HG02970 (cell line): ENCODE measurements at regions not wholly inside any gene's neighbourhood (a gene's known extent, or its start where the extent isn't known, plus 50 kb on each side); places are given as distances from the start of the nearest gene placed in this dataset.
"Not testable (repeated sequence)": the region's sequence is repeated elsewhere in the genome, so short reads cannot be mapped to it uniquely, and the experiment has no call there.

ENCODE experiments used
- ATAC-seq: cut with Tn5 transposase; IDR thresholded peaks from one replicate; pipeline ENCODE4 v1.9.1; 2021; ENCODE audit warnings: mild to moderate bottlenecking, moderate library complexity, moderate number of reproducible peaks; ENCODE audit not compliant: unreplicated experiment, low FRiP score

DNA sequence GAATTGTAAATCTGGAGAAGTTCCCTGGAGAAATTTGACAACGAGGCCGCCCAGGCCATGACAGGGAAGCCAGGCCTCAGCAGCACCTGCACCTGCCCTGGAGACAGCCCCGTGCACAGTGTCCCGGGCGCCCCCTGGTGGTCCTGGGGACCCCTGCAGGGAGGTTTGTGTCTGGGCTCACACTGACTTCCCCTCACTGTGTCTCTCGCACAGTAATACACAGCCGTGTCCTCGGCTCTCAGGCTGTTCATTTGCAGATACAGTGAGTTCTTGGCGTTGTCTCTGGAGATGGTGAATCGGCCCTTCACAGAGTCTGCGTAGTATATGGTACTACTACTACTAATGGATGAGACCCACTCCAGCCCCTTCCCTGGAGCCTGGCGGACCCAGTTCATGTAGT, 1201.6 kb downstream of the TMEM121 start:
- ATAC-seq: not testable (repeated sequence)

DNA sequence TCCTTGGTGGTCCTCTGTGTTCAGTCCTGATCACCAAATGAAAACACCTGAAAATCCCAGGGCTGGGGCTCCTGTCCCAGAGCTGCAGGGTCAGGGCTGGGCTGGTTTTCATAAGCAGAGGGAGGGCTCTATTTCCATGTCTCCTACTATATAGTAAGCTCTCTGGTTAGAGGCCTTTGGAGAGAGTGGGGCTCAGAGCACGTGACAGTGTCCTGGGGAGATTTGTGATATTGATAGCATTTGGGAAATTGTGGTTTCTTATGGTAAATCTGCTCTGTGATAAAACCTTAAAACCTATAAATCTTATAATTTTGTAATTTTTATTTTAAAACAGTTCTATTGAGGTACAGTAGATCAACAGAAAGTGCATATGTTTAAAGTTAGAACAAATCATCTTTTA, 1202.2 kb downstream of the TMEM121 start:
- ATAC-seq: no peak

DNA sequence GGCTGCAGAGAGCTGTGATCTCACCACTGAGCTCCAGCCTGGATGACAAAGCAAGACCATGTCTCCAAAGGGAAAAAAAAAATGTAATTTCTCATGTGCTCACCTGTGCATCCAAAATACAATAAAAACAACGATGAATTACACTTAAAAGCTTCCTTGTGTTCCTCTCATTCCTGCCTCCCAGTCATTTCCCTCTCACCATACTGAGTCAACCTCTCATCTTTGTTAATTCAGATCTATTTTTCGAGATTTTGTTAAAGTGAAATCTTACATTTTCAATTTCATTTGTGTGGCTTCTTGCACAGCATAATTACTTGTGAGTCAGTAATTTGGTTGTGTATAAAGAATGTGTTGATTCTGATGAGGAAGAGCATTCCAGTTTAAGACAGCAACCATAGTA, 1203.2 kb downstream of the TMEM121 start:
- no peak for ATAC-seq

DNA sequence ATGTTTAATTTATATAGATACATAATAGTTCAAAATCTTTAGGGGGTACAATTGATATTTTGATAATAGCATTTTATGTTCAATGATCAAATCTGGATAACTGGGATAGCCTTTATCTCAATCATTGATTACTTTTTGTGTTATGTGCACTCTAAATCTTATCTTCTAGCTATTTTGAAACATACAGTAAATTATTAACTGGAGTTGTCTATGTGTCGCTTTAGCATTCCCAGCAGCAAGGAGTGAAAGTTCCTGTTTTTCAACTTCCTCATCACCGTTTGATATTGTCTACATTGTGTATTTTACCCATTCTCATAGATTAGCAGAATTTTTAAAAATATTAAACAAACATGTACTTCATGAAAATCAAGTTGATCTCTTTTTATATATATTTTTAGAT, 1207.4 kb downstream of the TMEM121 start:
- ATAC-seq: no peak

DNA sequence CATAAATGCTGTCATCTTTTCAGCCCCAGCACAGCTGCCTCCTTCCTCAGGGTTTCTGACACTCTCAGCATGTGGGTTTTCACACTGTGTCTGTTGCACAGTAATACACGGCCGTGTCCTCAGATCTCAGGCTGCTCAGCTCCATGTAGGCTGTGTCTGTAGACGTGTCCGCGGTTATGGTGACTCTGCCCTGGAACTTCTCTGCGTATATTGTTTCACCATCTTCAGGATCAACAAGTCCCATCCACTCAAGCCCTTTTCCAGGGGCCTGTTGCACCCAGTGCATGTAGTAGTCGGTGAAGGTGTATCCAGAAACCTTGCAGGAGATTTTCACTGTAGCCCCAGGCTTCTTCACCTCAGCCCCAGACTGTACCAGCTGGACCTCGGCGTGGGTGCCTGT, 1210.6 kb downstream of the TMEM121 start:
- no peak for ATAC-seq

DNA sequence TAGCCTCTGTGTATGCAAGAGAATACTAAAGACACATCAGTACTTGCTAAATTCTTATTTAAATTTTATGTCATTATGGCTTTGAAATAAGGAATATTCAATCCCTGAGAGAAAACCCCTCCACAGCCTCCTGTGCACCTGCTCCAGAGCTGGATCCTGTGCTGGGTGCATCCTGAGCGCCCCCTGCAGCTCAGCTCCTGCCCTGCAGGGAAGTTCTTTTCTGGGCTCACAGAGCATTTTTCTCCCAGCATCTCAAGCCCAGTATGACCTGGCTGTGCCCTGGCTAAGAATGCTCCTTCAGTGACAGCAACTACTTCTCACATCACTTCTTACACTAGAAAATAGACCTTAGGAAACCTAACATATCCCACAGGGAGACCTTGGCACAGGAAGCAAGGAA, 1211.7 kb downstream of the TMEM121 start:
- ATAC-seq: no peak

DNA sequence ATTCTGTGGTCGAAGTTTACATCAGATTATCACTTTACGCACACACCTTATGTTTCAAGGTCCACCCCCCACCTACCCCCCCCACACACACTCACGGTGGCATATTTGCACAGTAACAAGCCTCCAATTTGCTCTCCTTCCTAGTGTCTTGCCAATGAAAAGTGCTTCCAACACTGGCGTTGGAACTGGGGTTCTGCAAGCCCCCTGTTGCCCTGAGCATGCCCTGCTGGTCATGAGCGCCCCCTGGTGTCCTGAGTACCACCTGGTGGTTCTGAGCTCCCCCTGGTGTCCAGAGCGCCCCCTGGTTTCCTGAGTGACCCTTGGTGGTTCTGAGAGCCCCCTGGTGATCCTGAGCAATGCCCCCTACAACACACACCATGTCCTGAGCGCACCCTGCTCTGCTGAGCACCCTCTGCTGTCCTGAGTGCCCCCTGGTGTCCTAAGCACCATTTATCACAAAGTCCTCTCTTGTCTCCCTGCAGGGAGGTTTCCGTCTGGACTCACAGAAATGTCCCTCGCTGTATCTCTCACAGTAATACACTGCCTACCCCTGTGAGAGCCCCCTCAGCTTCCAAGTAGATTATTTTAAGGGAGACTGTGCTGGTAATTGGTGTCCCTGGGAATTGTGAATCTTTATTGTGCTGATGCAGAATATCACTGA, 1212.3 kb downstream of the TMEM121 start:
- ATAC-seq: not testable (repeated sequence)

DNA sequence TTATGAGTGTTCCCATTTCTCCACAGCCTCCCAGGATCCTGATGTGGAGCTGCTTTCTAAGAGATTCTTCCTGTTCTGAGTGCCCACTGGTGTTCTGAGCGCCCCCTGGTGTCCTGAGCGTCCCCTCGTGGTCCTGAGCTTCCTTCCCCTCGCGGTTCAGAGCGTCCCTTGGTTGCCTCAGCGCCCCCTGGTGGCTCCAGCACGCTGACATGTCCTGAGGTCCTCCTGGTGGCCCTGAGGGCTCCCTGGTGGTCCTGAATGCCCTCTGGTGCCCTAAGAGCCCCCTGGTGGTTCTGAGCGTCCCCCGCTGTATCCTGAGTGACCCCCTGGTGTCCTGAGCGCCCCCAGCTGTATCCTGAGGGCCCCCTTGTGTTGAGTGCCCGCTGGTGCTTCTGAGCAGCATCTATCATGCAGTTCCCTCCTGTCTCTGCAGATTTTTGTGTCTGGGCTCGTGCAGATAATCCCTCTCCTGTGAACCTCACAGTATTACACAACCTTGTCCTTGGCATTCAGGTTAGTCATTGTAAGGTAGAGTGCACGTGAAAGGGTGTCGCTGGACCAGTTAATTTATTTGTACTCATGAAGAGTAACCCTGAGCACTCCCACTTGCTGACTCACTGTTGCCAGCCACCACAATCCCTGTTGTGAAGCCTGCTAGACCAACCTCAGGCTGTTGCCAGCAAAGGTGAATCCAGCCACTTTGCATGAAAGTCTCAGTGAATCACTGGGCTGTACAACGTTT, 1214.9 kb downstream of the TMEM121 start:
- ATAC-seq: peak; percentile 75

DNA sequence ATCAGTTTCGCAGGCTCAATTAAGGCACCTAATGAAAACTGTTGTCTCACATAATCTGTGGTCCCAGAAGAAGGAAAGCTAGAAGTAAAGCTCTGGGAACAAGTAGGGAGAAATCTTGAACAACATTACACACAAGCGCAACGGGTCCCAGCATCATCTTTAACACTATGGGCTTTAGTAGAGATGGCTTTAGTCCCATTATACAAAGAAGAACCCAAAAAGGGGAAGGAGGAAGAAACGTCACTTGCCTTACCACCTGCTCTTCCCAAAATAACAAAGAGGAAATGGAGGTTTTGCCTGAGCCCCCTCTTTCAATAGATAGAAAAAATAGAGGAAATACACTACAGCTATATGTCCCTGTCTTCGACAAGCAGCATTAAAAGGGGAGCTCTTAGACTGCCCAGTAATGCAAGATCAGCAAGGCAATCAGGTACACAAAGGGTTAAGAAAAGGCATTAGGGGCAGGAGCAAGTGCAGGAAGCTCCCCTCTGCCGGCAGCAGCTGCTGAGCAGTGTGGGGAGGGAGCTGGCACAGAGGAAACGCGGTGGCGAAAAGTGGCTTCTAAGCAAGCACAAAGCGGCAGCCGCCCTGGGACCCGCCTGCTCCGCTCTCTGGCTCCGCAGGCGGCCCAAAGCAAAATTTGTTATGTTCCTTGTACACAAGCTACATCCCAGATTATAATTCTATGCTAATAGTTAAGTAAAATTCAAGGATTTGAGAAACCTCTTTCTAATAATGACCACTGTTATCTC, 1218.8 kb downstream of the TMEM121 start:
- not testable (repeated sequence) for ATAC-seq

DNA sequence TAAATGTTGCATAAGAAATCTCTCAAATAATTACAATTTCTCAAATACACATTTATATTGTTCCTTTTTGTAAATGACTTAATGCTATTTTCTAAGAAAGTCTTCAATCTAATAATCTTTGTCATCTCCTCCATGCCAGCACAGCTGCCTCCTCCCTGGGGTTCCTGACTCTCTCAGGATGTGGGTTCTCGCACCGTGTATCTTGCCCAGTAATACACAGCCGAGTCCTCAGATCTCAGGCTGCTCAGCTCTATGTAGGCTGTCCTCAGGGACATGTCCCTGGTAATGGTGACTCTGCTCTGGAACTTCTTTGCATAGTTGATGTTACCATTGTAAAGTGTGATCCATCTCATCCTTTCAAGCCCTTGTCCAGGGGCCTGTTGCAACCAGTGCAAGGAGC, 1223.7 kb downstream of the TMEM121 start:
- ATAC-seq: not testable (repeated sequence)

DNA sequence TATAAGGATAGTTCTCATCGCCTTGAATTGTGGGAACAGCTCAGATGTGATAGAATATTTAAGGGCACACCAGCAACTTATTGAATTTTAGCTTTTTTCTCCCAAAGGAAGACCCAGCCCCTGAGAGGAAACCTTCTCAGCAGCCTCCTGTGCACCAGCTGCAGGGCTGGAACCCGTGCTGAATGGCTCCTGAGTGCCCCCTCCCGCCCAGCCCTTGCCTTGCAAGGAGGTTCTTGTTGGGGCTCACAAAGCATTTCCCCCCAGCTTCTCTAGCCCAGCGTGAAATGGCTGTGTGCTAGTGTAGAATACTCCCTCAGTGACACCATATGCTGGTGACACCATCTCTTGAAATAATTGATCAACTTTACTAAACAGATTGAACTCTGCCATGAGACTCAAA, 1227.4 kb downstream of the TMEM121 start:
- ATAC-seq: not testable (repeated sequence)

DNA sequence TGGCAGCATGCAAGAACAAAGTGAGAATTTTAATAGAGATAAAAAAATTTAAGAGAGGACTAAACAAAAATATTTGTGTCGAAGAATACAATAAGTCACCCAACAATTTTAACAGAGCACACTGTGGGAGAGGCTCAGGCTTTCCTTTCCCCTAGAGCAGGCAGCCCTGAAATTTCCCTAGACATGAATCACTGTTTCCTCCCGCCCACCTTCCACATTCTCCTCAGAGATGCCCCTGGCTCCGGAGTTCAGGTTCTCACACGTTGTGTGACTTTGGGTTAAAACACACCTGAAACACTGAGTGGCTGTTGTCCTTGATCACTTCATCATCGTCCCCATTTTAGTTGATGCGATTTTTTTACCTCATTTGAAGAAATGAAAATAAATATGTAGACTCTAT, 1231.1 kb downstream of the TMEM121 start:
- not testable (repeated sequence) for ATAC-seq

DNA sequence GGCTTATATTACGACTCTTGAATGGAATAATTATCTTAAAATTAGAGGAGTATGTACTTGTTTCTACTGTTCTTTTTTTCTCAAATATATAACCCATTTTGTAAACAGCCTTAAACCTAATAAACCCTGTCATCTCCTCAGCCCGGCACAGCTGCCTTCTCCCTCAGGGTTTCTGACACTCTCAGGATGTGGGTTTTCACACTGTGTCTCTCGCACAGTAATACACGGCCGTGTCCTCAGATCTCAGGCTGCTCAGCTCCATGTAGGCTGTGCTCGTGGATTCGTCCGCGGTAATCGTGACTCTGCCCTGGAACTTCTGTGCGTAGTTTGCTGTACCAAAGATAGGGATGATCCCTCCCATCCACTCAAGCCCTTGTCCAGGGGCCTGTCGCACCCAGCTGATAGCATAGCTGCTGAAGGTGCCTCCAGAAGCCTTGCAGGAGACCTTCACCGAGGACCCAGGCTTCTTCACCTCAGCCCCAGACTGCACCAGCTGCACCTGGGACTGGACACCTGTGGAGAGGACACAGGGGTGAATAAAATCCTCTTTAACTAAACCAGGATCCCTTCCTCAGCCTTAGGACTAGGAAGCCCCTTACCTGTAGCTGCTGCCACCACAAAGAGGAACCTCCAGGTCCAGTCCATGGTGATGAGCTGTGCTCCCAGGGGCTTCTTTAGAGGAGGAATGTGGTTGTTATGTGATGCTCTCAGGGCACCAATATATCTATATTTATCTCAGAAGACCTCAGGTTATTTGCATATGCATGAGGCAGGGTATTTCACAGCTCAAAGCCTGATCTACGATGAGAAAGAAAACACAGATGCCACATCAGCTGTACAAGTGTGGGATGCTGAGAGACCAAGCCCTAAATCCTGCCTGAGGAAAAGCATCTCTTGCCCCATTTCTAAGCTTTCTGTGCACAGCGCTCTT, 1235.8 kb downstream of the TMEM121 start:
- ATAC-seq: not testable (repeated sequence)

DNA sequence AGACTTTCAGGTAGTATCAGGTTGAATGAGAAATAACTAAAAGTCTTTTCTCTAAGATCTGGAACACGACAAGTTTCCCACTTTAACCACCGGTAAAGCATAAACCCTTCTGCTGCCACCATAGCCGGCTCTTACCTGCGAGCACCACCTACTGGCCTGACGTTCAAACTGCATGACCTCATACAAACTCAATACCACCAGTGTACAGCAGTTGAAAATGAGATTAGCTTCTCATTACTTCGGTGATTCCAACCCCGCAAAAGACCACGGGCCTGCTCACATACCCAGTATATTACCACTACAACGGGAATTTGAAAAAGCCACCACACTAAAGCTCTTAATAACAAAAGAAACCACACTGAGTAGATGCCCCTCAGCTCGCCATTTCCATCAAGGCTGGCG, 1238.6 kb downstream of the TMEM121 start:
- not testable (repeated sequence) for ATAC-seq

DNA sequence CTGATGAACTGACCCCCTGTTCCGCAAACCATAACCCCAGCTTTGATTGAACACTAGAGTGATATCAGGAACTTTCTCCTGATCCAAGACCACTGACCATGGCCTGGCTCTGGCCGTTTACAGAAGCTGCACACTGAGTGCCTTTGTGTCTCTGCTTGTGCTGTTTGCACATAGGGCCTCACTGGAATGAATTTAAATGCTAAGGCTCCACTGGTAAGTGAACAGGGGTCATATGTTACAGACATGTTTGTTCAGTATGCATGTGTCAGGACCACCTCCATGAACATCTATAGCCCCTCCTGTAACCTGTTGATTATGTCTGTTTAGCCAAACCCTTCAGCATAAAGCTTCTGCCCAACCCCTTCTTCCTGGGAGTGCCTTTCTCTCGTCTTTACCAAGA, 1239.8 kb downstream of the TMEM121 start:
- ATAC-seq: no peak

DNA sequence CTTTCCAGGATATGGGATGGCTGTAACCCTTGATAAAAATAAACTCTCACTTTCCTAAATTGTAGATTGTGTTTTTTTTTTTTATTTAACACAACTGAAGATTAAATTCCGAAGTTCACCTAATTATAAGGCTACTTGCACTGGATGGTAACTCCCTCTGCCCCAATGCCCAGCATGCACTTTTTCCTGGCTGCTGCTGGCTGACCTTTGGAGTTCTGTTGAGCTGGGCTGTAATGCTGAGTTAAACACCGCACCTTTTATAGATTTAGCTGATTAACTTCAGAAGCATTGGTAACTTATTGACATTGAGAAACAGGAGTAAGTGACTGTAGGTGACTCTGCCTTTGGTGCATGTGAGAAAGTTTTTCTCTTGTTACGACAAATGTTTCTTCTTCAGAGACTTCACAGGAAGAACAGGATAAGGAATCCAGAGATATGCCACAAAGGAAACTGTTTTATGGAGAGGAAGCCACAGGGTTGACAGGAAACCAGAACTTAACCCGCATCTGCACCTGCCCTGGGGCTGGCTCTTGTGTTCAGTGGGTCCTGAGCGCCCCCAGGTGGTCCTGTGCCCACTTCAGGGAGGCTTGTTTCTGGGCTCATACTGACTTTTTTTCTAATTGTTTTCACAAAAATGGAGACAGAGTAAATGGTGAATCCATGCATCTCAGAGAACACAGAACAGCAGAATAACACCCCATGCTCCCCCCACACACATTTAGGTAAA, 1240.3 kb downstream of the TMEM121 start:
- ATAC-seq: not testable (repeated sequence)

DNA sequence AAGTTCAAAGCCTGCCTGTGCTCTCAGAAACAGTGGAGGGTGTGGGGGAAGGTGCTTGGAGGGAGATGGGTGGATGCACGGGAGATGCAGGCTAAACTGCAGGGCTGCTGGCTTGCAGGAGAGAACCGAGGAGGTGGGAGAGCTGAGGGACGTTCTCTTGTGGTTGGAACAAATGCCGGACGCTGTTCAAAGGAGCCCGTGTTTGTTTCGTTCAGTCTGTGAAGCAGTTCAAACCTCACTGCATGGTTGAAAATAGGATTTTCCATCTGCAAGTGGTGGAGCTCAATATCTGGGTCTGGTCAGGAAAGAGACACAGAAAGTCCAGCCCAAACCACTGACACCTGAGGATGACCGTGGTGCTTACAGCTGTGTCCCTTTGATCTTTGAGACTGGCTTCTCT, 1241.8 kb downstream of the TMEM121 start:
- ATAC-seq: not testable (repeated sequence)

DNA sequence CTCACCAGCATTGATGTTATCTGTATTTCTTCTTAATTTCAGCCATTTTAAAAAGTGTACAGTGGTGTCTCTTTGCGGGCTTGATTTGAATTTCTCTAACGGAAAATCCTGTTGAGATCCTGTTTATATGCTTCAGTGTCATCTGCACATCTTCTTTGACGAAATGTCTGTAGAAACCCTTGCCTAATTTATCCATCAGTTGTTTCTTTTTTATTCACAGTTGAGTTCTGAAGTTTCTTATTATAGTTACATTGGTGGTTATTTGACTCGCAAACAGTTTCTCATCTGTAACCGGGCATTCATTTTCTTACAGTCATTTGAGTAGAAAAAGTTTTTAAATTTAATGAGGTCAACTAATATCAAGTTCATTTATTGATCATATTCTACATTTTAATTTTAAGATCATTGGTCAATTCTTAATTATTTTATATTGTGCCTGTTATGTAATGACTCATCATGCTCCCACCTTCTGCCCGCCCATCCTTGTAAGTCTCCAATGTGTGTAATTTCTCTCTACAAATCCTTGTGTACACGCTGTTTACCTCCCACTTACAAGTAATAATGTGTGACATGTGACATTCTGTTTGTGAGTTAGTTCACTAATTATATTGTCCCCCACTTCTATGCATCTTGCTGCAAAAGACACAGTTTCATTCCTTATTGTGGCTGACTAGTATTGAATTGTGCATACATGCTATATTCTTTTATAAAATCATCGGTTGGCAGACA, 1242.8 kb downstream of the TMEM121 start:
- ATAC-seq: not testable (repeated sequence)

DNA sequence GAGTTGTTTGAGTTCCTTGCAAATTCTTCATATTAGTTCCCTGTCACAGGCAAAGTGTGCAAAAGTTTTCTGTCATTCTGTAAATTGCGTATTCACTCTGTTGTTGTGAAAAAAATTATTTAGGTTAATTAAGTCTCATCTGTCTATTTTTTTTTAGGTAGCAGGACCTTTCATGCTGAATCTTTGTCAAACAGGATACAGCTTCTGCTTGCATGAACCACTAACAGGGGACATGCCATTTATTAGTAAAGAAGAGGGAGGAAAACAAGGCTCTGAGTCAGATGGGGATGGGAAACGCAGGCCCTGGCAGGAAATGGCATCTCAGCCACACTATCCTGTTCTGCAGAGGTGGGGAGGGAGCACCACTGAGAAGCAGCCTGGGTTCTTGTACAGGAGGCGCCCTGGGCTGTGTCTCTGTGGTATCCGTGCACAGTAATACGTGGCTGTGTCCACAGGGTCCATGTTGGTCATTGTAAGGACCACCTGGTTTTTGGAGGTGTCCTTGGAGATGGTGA, 1243.8 kb downstream of the TMEM121 start:
- ATAC-seq: not testable (repeated sequence)
